IMR-90 (cell line): ENCODE measurements at regions not wholly inside any gene's neighbourhood (a gene's known extent, or its start where the extent isn't known, plus 50 kb on each side); places are given as distances from the start of the nearest gene placed in this dataset.

Experiments
- ATAC-seq: fragments of 200-7000 bp; cut with Tn5 transposase; 2 replicates; pipeline ENCODE4 v1.9.1; 2020; ENCODE audit warnings: low read depth, mild to moderate bottlenecking, moderate library complexity
- BruUV-seq: library from RNA; stranded (reverse); fragments of 400-500 nt; replicated peaks from 2 replicates; lab custom pipeline; 2021; lab: Mats Ljungman, UMichigan
- CTCF ChIA-PET: fragments of 300-600 bp; formaldehyde crosslinking; extraction: SDS; loops from one replicate; lab custom pipeline; 2021; ENCODE audit warnings: antibody characterized with exemption; lab: Yijun Ruan, JAX
- POLR2A ChIA-PET: fragments of 300-600 bp; sonication (Branson Sonifier 250); formaldehyde crosslinking; loops from one replicate; lab custom pipeline; 2022; ENCODE audit warnings: antibody characterized with exemption; ENCODE audit not compliant: unreplicated experiment; lab: Charles Lee
- DNase-seq: peaks from one replicate; pipeline ENCODE4 v3.0.0; 2013
- H2AFZ ChIP-seq: replicated peaks from 2 replicates; pipeline ENCODE3; 2013; ENCODE audit warnings: low read length, mild to moderate bottlenecking; ENCODE audit not compliant: poor library complexity
- H2AK5ac ChIP-seq: 2 replicates; pipeline ENCODE4 v1.6.1; 2013; ENCODE audit warnings: low read depth, low read length, inconsistent platforms
- H2AK9ac ChIP-seq: replicated peaks from 2 replicates; pipeline ENCODE3; 2013; ENCODE audit warnings: mild to moderate bottlenecking, low read depth, low read length, moderate library complexity; ENCODE audit not compliant: poor library complexity
- H2BK120ac ChIP-seq: 2 replicates; pipeline ENCODE4 v1.6.1; 2013; ENCODE audit warnings: low read depth, low read length, inconsistent platforms
- H2BK15ac ChIP-seq: 3 replicates; pipeline ENCODE4 v1.6.1; 2013; ENCODE audit warnings: low read depth, low read length, inconsistent platforms
- H2BK20ac ChIP-seq: 2 replicates; pipeline ENCODE4 v1.6.1; 2013; ENCODE audit warnings: low read depth, mild to moderate bottlenecking, inconsistent platforms, low read length, moderate library complexity
- H2BK5ac ChIP-seq: 2 replicates; pipeline ENCODE4 v1.6.1; 2013; ENCODE audit warnings: mild to moderate bottlenecking, low read depth, low read length, inconsistent platforms; ENCODE audit not compliant: poor library complexity, severe bottlenecking
- H3K14ac ChIP-seq: replicated peaks from 2 replicates; pipeline ENCODE4 v1.6.1; 2013; ENCODE audit warnings: low read depth, low read length, inconsistent platforms
- H3K18ac ChIP-seq: 2 replicates; pipeline ENCODE4 v1.6.1; 2013; ENCODE audit warnings: low read depth, low read length, control low read depth
- H3K23ac ChIP-seq: 2 replicates; pipeline ENCODE4 v1.6.1; 2013; ENCODE audit warnings: low read depth, low read length, inconsistent platforms
- H3K27ac ChIP-seq: 2 replicates; pipeline ENCODE4 v1.5.1; 2013; ENCODE audit warnings: mild to moderate bottlenecking, control low read depth, low read length; ENCODE audit not compliant: insufficient read depth
- H3K27me3 ChIP-seq: 2 replicates; pipeline ENCODE4 v1.6.1; 2013; ENCODE audit warnings: low read length; ENCODE audit not compliant: control insufficient read depth, insufficient read depth
- H3K36me3 ChIP-seq: 2 replicates; pipeline ENCODE4 v1.6.1; 2013; ENCODE audit warnings: low read length, mixed read lengths; ENCODE audit not compliant: control insufficient read depth, insufficient read depth
- H3K4ac ChIP-seq: 2 replicates; pipeline ENCODE4 v1.6.1; 2013; ENCODE audit warnings: low read depth, low read length, inconsistent platforms
- H3K4me1 ChIP-seq: 2 replicates; pipeline ENCODE4 v1.6.1; 2013; ENCODE audit warnings: low read length, mixed read lengths; ENCODE audit not compliant: control insufficient read depth, insufficient read depth
- H3K4me2 ChIP-seq: 2 replicates; pipeline ENCODE4 v1.6.1; 2013; ENCODE audit warnings: low read depth, mild to moderate bottlenecking, control low read depth, low read length, moderate library complexity
- H3K4me3 ChIP-seq: 2 replicates; pipeline ENCODE4 v1.5.1; 2013; ENCODE audit warnings: low read depth, mild to moderate bottlenecking, control low read depth, low read length, moderate library complexity; ENCODE audit not compliant: insufficient read depth
- H3K56ac ChIP-seq: 2 replicates; pipeline ENCODE4 v1.6.1; 2013; ENCODE audit warnings: low read length, inconsistent platforms; ENCODE audit not compliant: insufficient read depth; ENCODE audit errors: extremely low read depth
- H3K79me1 ChIP-seq, 2 experiments: 2 replicates each; pipeline ENCODE4 v1.6.1; 2013; ENCODE audit warnings: low read length in 2 of 2, inconsistent platforms in 1 of 2, low read depth in 1 of 2
- H3K9ac ChIP-seq: 2 replicates; pipeline ENCODE4 v1.6.1; 2013; ENCODE audit warnings: low read depth, low read length, control low read depth
- H3K9me1 ChIP-seq: 2 replicates; pipeline ENCODE4 v1.6.1; 2013; ENCODE audit warnings: low read length, inconsistent platforms; ENCODE audit not compliant: insufficient read depth
- H3K9me3 ChIP-seq: 2 replicates; pipeline ENCODE4 v1.6.1; 2013; ENCODE audit warnings: low read length; ENCODE audit not compliant: control insufficient read depth, insufficient read depth
- H4K20me1 ChIP-seq: 2 replicates; pipeline ENCODE4 v1.6.1; 2013; ENCODE audit warnings: low read length, inconsistent platforms; ENCODE audit not compliant: insufficient read depth
- H4K5ac ChIP-seq: 2 replicates; pipeline ENCODE4 v1.6.1; 2013; ENCODE audit warnings: mild to moderate bottlenecking, low read depth, low read length, control low read depth
- H4K8ac ChIP-seq, 2 experiments: 2 replicates each; pipeline ENCODE4 v1.6.1; 2013; ENCODE audit warnings: low read depth in 2 of 2, low read length in 2 of 2, control low read depth in 1 of 2, inconsistent platforms in 1 of 2
- H4K91ac ChIP-seq: 2 replicates; pipeline ENCODE4 v1.6.1; 2013; ENCODE audit warnings: low read depth, low read length, inconsistent platforms; ENCODE audit not compliant: insufficient read depth
- BHLHE40 ChIP-seq: fragments of 150-350 bp; IDR thresholded peaks from 2 replicates; pipeline ENCODE4 v1.6.1; 2016; ENCODE audit warnings: mild to moderate bottlenecking, low read depth, low read length
- CHD1 ChIP-seq: IDR thresholded peaks from 2 replicates; pipeline ENCODE4 v1.6.1; 2012; ENCODE audit warnings: low read depth, low read length, improper control_type of control experiment
- CTCF ChIP-seq: conservative IDR thresholded peaks from 2 replicates; pipeline ENCODE4 v1.5.1; 2012; ENCODE audit warnings: mild to moderate bottlenecking, low read depth, low read length, improper control_type of control experiment
- FOS ChIP-seq: fragments of 150-350 bp; IDR thresholded peaks from 2 replicates; pipeline ENCODE4 v1.6.1; 2016; ENCODE audit warnings: low read depth, low read length
- MXI1 ChIP-seq: IDR thresholded peaks from 2 replicates; pipeline ENCODE4 v1.6.1; 2012; ENCODE audit warnings: low read depth, mild to moderate bottlenecking, low read length, moderate library complexity, borderline replicate concordance
- NFE2L2 ChIP-seq: fragments of 150-350 bp; IDR thresholded peaks from 2 replicates; pipeline ENCODE4 v1.6.1; 2016; ENCODE audit warnings: low read depth, mild to moderate bottlenecking, low read length
- POLR2A ChIP-seq: IDR thresholded peaks from 2 replicates; pipeline ENCODE4 v1.6.1; 2012; ENCODE audit warnings: mild to moderate bottlenecking, low read depth, low read length
- RAD21 ChIP-seq: IDR thresholded peaks from 2 replicates; pipeline ENCODE4 v1.6.1; 2012; ENCODE audit warnings: low read length, improper control_type of control experiment
- RCOR1 ChIP-seq: IDR thresholded peaks from 2 replicates; pipeline ENCODE4 v1.6.1; 2012; ENCODE audit warnings: mild to moderate bottlenecking, low read length, improper control_type of control experiment; ENCODE audit not compliant: insufficient replicate concordance
- SMC3 ChIP-seq: fragments of 150-350 bp; IDR thresholded peaks from 2 replicates; pipeline ENCODE4 v1.6.1; 2016; ENCODE audit warnings: low read depth, mild to moderate bottlenecking, antibody characterized with exemption, low read length, moderate library complexity
- USF2 ChIP-seq: fragments of 150-350 bp; IDR thresholded peaks from 2 replicates; pipeline ENCODE4 v1.6.1; 2017; ENCODE audit warnings: mild to moderate bottlenecking, antibody characterized with exemption, low read length, low read depth
- WGBS, 2 experiments: methylation state at CpG; one replicate each; pipeline versions ENCODE4 v1.1.5 to v1.1.7; 2013; ENCODE audit warnings: missing lambda C conversion rate in 2 of 2; ENCODE audit not compliant: insufficient read length in 1 of 2; ENCODE audit errors: extremely low coverage in 2 of 2; 5-methylcytosine and 5-hydroxymethylcytosine counted together
- dilution Hi-C: fragments of 300-500 bp; cut with HindIII; formaldehyde crosslinking; loops from one replicate; pipeline ENCODE4 v1.14.3; 2018; ENCODE audit warnings: low sequenced_read_pairs; ENCODE audit not compliant: unreplicated experiment
- in situ Hi-C: fragments of 300-500 bp; cut with MboI; formaldehyde crosslinking; loops from 3 replicates; pipeline ENCODE4 v1.14.3; 2019; ENCODE audit warnings: low sequenced_read_pairs, inconsistent platforms, mixed read lengths
- intact Hi-C: fragments of 100-400 bp; cut with micrococcal nuclease; formaldehyde crosslinking; loops from 2 replicates; pipeline ENCODE4 v1.10.0; 2022

DNA sequence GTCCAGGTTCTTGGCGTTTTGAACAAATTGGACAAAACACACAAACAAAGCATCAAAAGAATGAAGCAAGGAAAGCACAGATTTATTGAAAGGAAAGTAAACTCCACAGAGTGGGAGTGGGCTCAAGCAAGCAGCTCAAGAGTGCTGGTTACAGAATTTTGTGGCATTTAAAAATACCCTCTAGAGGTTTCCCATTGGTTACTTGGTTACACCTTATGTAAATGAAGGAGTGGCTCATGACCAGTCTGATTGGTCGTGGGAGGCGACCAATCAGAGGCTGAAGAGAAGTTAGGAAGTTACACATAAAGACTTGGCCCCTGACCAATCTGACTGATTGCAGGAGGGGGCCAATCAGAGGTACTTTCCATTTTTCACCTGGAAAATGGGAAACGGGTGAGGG is 1373.8 kb upstream of the GOT2 start:
- Histone ChIP-seq H2AFZ (no peak overlapping the region), H3K9ac (no peak overlapping the region), H4K8ac (no peak overlapping the region), H3K23ac (no peak overlapping the region), H2BK5ac (no peak overlapping the region), H2BK120ac (no peak overlapping the region), H3K4me3 (no peak overlapping the region), H2BK15ac (no peak overlapping the region), H3K18ac (no peak overlapping the region), H2AK9ac (no peak overlapping the region), H3K56ac (no peak overlapping the region), H3K79me1 (no peaks in the 10 kb centered on the region), H3K4me1 (no peaks in the 10 kb centered on the region), H2BK20ac (no peak overlapping the region), H3K9me1 (no peaks in the 10 kb centered on the region), H3K4me2 (no peak overlapping the region), H3K9me3 (peaks cover 4% of the 10 kb centered on the region), H3K4ac (no peak overlapping the region), H4K5ac (no peak overlapping the region), H3K14ac (no peak overlapping the region), H4K91ac (no peak overlapping the region), H3K27ac (no peak overlapping the region), H4K20me1 (no peaks in the 10 kb centered on the region), H2AK5ac (no peak overlapping the region), H3K27me3 (no peaks in the 10 kb centered on the region), H3K36me3 (no peaks in the 10 kb centered on the region)
- dilution Hi-C loops (no loop called here), intact Hi-C loops (no loop called here), in situ Hi-C loops (no loop called here)
- POLR2A ChIA-PET = no interaction called here
- CTCF ChIA-PET = no interaction called here
- no peak for ATAC-seq
- no TSS peak for BruUV-seq
- WGBS, 2 experiments = no CpG with 5 or more reads among the region's 4 CpGs
- DNase-seq = no peak
- no peak for TF ChIP-seq CHD1
- no peak for TF ChIP-seq CTCF
- TF ChIP-seq RAD21 = no peak
- no peak for TF ChIP-seq SMC3
- no peak for TF ChIP-seq POLR2A
- no peak for TF ChIP-seq RCOR1
- no peak for TF ChIP-seq BHLHE40
- TF ChIP-seq USF2 = no peak
- TF ChIP-seq FOS = no peak
- no peak for TF ChIP-seq NFE2L2
- no peak for TF ChIP-seq MXI1
